RPMI7951 (cell line): ENCODE measurements at regions not wholly inside any gene's neighbourhood (a gene's known extent, or its start where the extent isn't known, plus 50 kb on each side); places are given as distances from the start of the nearest gene placed in this dataset.
"Not testable (repeated sequence)": the region's sequence is repeated elsewhere in the genome, so short reads cannot be mapped to it uniquely, and the experiment has no call there.

Experiments
- DNase-seq: peaks from one replicate; pipeline ENCODE4 v3.0.0-alpha.2; 2012; ENCODE audit warnings: low read depth

- no peak for DNase-seq
Observed at GRCh38 chr3:81861593-81861992, 100.1 kb upstream of the GBE1 start.

GRCh38 chr3:81859524-81859923 is 98.1 kb upstream of the GBE1 start:
- no peak for DNase-seq

- DNase-seq = no peak
Observed at GRCh38 chr3:81853431-81853830, 92.0 kb upstream of the GBE1 start.

- peak; percentile 4 for DNase-seq
Observed at GRCh38 chr3:81851176-81851575, 89.7 kb upstream of the GBE1 start.

- no peak for DNase-seq
Observed at GRCh38 chr3:81846988-81847387, 85.5 kb upstream of the GBE1 start.

GRCh38 chr3:81841540-81841939 is 80.1 kb upstream of the GBE1 start:
- no peak for DNase-seq

- DNase-seq = no peak
Observed at GRCh38 chr3:81839504-81840094, 78.2 kb upstream of the GBE1 start.

- no peak for DNase-seq
Observed at GRCh38 chr3:81838457-81838856, 77.0 kb upstream of the GBE1 start.

GRCh38 chr3:81837071-81837593 is 75.7 kb upstream of the GBE1 start:
- no peak for DNase-seq

GRCh38 chr3:81829937-81830336 is 68.5 kb upstream of the GBE1 start:
- DNase-seq = no peak

- DNase-seq = not testable (repeated sequence)
Observed at GRCh38 chr3:81829272-81829671, 67.8 kb upstream of the GBE1 start.

GRCh38 chr3:81823882-81824395 is 62.5 kb upstream of the GBE1 start:
- DNase-seq = no peak

GRCh38 chr3:81823086-81823485 is 61.6 kb upstream of the GBE1 start:
- DNase-seq = no peak

GRCh38 chr3:81816473-81817250 is 55.2 kb upstream of the GBE1 start:
- peak; percentile 42 for DNase-seq

GRCh38 chr3:81812098-81812497 is 50.7 kb upstream of the GBE1 start:
- not testable (repeated sequence) for DNase-seq
